ENCODE measurements at regions not wholly inside any gene's neighbourhood (a gene's known extent, or its start where the extent isn't known, plus 50 kb on each side); places are given as distances from the start of the nearest gene placed in this dataset.

DNA sequence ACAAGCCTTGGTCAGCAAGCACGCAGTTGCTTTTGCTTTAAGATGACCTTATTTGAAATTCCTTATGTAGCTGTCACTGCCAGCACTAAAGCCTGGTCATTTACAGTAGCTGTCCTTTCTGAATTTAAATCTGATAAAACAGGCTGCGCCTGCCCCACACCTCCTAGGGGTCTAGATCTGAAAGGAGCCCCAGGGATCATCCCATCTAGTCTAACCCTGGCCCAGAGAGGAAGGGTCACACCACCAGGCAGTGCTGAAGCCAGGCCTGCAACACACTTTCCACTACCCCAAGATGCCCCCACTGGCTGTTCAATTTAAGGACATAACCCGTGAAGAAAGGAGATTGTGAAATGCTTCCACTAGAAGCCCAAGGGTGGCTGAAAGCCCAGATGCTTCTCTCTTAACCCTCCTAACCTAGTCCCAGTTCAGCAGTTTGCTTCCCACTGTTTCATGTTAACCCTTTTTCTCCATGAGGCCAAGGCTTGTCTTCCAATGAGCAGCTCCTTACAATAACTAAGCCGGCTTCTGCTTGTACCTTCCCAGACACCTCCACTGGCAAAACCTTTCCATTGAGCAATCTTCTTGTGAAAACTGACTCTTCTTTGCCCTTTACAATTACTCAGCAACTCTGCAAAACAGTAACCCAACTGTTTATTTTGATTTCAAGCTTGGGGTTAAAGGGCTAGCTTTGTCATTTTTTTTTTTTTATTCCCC is 198.9 kb upstream of the LPP start:
- DNase-seq (ENCODE audit: low read depth), result no peak
- TF ChIP-seq, protein P1, sequence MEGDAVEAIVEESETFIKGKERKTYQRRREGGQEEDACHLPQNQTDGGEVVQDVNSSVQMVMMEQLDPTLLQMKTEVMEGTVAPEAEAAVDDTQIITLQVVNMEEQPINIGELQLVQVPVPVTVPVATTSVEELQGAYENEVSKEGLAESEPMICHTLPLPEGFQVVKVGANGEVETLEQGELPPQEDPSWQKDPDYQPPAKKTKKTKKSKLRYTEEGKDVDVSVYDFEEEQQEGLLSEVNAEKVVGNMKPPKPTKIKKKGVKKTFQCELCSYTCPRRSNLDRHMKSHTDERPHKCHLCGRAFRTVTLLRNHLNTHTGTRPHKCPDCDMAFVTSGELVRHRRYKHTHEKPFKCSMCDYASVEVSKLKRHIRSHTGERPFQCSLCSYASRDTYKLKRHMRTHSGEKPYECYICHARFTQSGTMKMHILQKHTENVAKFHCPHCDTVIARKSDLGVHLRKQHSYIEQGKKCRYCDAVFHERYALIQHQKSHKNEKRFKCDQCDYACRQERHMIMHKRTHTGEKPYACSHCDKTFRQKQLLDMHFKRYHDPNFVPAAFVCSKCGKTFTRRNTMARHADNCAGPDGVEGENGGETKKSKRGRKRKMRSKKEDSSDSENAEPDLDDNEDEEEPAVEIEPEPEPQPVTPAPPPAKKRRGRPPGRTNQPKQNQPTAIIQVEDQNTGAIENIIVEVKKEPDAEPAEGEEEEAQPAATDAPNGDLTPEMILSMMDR (IDR thresholded peaks at IDR 0.05; ENCODE audit: insufficient read depth, low read depth, low read length, missing control alignments), result no peak
- no peak overlapping the region for H3K4me3 ChIP-seq (ENCODE audit: low read depth, low read length)

GRCh38 chr3:187955587-187955952 is 198.4 kb upstream of the LPP start:
- H3K4me3 ChIP-seq (ENCODE audit: low read depth, low read length), result no peak overlapping the region
- DNase-seq (ENCODE audit: low read depth), result no peak
- TF ChIP-seq, protein P1 (IDR thresholded peaks at IDR 0.05; ENCODE audit: insufficient read depth, low read depth, low read length, missing control alignments), result no peak

DNA sequence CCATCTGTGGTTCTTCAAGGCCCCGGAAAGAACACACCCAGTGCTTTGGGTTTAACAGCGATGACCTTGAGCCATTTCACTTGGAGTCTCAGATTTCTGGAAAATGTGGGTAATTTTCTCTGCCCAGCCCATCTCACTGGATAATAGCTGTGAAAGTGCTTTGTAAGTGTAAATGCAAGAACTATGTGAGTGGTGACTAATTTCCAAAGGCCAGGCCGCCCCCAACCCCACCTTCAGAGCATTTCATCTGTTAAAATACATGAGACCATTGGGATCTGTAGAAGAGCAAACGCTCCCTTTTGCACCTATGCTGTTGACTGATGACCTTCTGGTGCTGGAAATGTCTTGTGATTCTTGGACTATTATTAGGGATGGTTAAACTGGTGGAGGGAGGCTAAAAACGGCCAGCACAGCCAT is 196.8 kb upstream of the LPP start:
- H3K4me3 ChIP-seq (ENCODE audit: low read depth, low read length), result no peak overlapping the region
- TF ChIP-seq, protein P1 (IDR thresholded peaks at IDR 0.05; ENCODE audit: insufficient read depth, low read depth, low read length, missing control alignments), result no peak
- no peak for DNase-seq (ENCODE audit: low read depth)

GRCh38 chr3:187957582-187957981 is 196.4 kb upstream of the LPP start:
- TF ChIP-seq, protein P1 (IDR thresholded peaks at IDR 0.05; ENCODE audit: insufficient read depth, low read depth, low read length, missing control alignments), result no peak
- H3K4me3 ChIP-seq (ENCODE audit: low read depth, low read length), result no peak overlapping the region
- DNase-seq (ENCODE audit: low read depth), result no peak

DNA sequence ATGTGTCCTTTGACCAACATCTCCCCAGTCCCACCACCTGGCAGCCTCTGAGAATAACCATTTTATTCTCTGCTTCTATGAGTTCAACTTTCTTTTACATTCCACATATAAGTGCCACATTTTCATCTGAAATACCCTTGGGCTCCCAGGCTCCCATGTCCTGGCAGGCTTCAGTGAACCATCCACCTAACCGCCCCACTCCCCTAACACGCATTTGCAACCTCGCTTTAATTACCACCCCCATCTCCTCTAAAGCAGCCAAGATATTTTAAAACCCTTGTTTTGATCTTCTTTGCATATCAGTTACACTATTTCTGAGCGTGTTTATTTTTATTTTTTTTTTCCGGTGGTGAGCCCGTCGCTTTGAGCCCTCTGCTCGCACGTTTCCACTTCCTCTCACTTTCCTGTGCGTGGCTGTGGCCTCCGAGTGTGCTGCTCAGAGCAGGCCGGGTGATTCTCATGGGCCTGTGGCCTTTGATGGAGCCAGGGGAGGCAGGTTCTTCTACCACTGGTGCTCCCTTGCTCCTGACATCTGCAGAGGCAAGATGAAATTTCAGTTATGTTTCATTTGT is 195.4 kb upstream of the LPP start:
- no peak for DNase-seq (ENCODE audit: low read depth)
- H3K4me3 ChIP-seq (ENCODE audit: low read depth, low read length), result no peak overlapping the region
- TF ChIP-seq, protein P1 (IDR thresholded peaks at IDR 0.05; ENCODE audit: insufficient read depth, low read depth, low read length, missing control alignments), result no peak

DNA sequence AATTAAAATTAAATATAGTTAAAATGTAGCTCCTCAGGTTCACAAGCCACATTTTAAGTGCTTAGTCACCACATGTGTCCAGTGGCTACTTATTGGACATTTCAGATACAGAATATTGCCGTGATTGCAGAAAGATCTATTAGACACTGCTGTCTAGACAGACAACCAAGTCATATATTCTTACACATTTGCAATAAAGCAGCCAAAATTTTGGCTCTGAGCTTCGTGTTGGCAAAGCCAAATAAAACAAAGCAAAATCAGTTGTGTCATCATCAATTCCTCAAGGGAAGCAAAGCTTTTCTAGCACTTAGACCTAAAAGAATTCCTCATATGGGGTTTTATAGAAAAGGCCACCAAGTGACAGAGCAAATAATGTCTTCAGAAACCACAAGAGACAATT is 193.1 kb upstream of the LPP start:
- no peak overlapping the region for H3K4me3 ChIP-seq (ENCODE audit: low read depth, low read length)
- TF ChIP-seq, protein P1 (IDR thresholded peaks at IDR 0.05; ENCODE audit: insufficient read depth, low read depth, low read length, missing control alignments), result no peak
- no peak for DNase-seq (ENCODE audit: low read depth)

GRCh38 chr3:187961366-187961765 is 192.6 kb upstream of the LPP start:
- no peak overlapping the region for H3K4me3 ChIP-seq (ENCODE audit: low read depth, low read length)
- DNase-seq (ENCODE audit: low read depth), result no peak

More at GRCh38 chr3:187961366-187961765, 192.6 kb upstream of the LPP start:
- TF ChIP-seq, protein P1 (IDR thresholded peaks at IDR 0.05; ENCODE audit: insufficient read depth, low read depth, low read length, missing control alignments), result no peak
